GM19043 (cell line): ENCODE measurements at regions not wholly inside any gene's neighbourhood (a gene's known extent, or its start where the extent isn't known, plus 50 kb on each side); places are given as distances from the start of the nearest gene placed in this dataset.
"Not testable (repeated sequence)": the region's sequence is repeated elsewhere in the genome, so short reads cannot be mapped to it uniquely, and the experiment has no call there.

Experiments
- ATAC-seq: cut with Tn5 transposase; IDR thresholded peaks from one replicate; pipeline ENCODE4 v1.9.1; 2021; ENCODE audit warnings: low read depth; ENCODE audit not compliant: unreplicated experiment

DNA sequence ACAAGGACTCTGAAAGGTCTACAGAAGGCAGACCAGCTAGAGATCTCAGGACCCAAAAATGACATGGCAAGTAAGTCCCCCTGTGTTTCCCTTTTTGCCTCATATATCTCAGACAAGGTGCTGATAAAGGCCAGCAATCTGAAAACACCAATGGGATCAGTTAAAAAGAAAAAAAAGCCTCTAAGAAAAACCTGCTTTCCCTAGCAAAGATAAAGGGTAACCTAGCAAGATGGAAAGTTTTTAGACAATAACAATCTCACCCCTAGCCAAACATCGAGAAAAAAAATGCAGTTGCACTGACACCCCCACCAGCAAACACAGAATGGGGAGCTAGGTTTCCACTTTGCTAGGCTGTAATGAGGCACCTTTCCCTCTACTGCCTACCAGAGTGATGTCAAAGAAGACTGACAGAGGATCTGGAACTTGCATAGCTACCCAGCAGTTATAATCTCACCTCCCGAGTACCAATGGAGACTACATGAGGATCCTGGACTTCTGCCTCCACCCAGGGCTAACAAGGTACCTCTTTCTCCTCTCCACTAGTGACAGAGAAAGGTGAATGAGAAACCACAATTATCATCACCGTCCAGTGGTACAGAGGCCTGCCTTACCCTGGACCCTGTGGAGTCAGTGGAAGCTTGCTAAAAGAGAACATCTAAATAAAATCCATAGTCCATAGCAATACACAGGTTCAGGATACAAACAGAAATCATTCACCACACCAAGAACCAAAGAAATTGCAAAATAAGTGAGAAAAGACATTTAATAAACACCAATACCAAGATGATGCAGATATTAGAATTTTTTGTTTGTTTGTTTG, 240.8 kb downstream of the ARHGAP12 start:
- ATAC-seq: no peak

DNA sequence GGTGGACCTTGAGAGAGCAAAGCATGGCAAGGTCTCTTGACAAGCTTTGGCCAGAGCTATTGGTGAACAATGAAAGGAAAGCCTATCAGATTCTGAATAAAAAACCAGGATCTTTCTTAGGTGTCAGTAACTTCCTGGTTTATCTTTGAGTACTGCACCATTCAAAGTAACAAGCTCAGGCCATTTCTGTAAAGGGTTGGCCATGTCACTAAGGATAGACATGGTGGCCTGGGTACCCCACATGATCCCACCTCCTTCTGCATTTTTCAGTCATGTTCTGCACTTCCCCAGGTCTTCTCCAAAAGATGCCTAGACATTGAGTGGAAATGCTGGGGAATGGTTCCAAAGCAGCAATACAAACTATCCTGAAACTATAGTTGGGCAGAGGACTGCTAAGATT, 242.0 kb downstream of the ARHGAP12 start:
- ATAC-seq: no peak

DNA sequence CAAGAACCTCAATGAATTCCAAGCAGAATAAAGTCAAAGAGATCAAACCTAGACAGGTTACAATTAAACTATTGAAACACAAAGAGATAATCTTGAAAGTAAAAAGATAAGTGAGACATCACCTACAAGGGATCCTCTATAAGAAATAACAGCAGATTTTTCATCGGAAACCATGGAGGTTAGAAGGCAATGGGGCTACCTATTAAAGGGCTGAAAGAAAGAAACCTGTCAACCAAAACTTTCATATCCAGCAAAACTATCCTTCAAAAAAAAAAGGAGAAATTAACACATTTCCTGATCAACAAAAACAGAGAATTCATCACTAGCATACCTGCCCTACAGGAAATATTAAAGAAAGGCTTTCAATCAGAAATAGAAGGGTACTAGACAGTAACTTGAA, 244.9 kb downstream of the ARHGAP12 start:
- no peak for ATAC-seq

DNA sequence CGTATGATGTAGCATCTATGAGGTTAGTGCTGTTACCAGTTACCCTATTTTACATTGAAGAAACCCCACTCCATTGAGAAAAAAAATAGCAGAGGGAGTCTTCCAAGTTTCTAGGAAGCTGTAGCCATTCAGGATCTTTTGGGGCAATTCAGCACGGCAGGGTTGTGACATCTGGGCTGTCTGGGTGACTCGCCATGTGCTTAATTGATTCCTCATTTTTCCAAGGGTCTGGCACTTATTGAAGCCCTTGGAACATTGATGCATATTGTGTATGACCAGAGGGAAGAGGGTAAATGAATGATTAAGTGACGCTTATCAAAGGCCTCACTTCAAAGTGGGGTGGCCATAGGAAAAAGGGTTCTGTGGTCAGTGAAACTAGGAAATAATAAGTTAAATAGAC, 248.7 kb downstream of the ARHGAP12 start:
- no peak for ATAC-seq

DNA sequence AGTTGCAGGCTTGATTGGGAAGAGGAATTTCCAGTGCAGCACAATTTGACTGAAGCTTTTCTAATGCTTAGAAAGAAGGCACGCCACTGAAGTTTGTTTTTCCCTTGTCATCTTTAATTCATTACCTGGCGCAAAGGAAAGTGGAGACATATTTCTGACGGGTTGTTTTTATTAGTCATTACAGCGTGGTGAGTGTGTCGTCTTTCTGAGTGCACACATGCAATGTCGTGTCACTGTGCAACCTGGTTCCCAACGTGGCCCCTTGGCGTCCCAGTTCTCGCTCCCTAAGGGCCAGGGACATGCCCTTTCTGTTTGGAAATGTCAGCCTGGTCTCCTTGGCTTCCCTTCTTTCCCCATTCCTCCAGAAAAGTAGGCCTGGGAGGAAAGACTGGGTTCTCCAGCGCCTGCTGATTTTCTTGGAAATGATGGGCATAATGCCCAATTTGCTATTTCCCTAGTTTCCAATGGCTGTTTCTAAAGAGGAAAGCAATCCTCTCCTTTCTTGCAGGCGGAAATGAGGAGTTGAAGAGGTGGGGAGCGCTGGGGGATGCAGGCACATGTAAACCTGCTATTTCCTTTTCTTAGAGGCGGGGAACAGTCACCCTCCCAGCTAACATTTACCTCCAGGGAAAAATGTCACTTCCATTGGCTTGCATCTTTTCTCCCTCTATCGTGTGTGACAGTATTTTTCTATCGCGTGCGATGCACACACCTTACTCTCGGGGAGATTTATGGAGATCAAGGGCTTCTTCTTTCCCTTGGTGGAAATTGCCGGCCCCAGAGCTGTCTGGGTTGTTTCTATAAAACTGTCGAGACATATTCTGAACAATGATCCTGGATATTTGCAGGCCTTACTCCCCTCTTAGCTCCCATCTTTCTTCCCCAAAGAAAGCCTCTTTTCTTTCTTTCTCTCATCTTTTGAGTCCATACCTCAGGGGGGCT, 249.8 kb downstream of the ARHGAP12 start:
- ATAC-seq: no peak

DNA sequence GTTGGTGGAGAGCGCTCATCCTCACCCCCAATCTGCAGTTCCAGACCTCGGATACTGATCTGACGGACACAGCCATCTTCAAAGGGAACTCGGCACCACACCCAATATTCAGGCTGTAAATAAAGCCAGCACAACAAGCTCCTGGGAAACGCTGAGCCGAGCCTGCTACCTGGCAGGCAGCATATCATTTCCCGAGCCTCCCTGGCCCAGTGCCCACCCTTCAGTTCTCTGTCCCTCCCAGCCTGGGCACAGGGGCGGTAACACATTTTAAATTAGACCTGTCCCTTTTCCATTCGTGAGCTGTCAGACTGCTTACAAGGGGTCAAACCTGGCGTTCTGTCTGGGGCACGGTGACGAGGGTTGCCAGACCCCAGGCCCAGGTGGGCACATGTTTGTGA, 250.5 kb downstream of the ARHGAP12 start:
- no peak for ATAC-seq

DNA sequence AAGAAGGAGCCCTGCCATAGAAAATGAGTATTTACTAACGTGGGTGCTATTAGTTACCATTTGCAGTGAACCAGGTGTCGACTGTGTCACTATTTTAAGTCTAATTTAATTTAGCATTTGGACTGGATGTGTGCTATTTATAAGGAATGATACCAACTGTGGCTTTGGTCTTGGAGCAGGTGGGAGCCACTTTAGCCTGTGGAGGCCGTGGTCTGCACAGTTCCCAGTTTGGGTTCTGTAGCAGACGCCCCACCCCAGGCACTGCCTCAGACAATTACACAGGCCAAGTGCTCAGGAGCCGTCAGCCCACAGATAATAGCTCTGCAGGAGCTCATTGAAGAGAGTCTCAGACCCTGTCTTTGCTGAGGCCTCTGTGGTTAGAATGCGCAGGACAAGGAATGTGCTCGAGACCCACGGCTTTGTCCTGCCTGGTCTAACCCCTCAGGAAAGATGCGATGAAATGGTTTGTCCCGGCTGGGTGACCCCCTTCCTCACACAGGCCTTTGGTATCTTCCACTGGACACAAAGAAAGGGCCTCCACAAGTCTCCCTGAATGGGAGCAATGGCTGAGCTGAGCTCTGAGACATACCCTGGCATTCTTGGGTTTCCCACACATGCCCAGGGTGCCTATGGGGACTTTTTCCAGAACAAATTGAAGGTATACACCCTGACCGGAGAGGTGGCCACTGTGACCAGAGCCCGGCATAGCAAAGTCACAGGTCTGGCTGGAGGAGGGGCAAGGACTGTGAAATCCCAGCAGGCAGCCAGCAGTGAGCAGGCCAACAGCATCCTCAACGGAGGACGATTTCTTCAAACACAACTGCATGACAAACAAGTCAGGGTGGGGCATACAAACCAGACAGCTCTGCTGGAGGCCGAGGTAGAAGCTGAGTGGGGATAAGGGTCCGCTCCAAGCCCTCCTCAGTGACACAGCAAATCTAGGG, 251.2 kb downstream of the ARHGAP12 start:
- no peak for ATAC-seq

DNA sequence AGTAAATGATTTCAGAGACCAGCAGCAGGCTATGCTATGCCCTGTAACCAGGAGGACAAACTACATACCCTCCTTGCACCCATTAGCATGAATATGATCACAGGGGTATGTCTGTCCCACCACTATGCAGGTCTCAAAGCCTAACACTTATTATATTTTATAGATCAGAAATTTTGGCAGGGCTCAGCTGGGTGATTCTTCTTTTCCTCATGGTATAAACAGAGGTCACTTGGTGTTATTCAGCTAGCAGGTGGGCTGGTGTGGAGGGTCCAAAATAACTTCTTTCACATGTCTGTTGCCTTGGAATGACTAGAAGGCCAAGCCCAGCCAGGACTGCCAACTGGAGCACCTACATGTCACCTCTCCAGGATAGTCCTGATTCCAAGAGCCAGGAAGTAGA, 252.9 kb downstream of the ARHGAP12 start:
- no peak for ATAC-seq

DNA sequence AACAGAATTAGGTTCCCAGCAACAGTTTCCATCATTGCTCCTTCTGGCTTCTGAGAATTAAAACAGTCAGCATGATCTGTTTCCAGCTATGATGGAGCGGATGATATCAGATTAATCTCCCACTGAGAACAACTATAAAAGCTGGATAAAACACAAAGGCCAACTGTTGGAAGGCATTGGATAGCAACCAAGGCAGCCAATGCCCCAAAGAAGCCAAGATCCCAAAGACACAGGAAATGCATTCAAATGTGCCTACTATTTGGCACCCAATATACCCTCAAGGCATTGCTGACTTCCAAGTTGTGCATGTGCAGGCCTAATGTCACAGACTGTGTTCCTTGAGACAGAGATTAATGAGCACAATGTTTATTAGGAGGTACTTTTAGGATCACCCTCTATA, 259.3 kb downstream of the ARHGAP12 start:
- no peak for ATAC-seq

DNA sequence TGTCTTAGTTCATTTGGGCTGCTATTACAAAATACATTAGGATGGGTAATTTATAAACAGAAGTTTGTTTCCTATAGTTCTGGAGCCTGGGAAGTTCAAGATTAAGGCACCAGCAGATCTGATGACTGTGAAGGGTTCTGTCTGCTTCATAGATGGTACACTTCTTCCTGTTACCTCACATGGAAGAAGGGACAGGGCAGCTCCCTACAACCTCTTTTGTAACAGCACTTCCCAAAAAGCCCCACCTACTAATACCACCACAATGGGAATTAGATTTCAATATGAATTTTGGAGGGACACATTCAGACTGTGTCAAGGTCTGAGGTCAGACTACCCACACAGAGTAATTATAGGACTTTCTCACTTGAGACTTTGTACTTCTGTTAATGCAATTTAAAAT, 260.3 kb downstream of the ARHGAP12 start:
- no peak for ATAC-seq

DNA sequence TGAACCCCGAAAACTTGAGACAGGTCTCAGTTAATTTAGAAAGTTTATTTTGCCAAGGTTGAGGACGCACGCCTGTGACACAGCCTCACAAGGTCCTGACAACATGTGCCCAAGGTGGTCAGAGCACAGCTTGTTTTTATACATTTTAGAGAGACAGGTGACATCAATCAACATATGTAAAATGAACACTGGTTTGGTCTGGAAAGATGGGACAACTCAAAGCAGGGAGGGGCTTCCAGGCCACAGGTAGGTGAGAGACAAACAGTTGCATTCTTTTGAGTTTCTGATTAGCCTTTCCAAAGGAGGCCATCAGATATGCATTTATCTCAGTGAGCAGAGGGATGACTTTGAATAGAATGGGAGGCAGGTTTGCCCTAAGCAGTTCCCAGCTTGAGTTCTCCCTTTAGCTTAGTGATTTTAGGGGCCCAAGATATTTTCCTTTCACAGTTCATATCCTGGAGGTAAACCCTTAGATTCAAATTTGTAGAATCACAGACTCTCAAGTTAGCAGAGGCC, 262.8 kb downstream of the ARHGAP12 start:
- not testable (repeated sequence) for ATAC-seq

DNA sequence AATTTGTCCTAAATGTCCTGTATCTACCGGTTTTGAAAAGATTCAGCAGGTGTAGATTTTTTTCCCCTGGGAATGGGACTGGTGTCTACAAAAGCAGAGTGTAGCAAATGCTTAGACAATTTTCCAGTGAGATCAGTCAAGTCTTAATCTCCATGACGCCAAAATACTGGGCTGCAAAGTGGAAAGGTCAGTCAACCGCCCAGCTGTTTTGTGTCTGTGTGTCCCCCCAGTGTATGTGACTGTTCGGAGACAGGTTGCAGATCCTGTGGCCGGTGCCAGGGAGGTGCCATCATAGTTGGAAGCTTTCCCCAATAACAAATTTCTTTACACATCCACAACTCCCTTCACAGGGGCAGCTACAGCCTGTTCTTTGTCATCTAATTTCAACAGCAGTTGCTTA, 263.8 kb downstream of the ARHGAP12 start:
- ATAC-seq: no peak

DNA sequence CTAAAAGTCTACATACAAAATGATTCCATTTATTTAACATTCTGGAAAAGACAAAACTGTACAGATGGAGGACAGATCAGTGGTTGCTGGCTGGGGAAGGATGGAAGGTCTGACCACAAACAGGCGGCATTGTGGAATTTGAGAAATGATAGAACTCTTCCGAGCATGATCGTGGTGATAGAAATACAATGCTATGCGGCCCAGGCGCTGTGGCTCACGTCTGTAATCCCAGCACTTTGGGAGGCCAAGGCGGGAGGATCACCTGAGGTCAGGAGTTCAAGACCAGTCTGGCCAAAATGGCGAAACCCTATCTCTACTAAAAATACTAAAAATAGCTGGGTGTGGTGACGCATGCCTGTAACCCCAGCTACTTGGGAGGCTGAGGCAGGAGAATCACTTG, 264.6 kb downstream of the ARHGAP12 start:
- ATAC-seq: not testable (repeated sequence)

DNA sequence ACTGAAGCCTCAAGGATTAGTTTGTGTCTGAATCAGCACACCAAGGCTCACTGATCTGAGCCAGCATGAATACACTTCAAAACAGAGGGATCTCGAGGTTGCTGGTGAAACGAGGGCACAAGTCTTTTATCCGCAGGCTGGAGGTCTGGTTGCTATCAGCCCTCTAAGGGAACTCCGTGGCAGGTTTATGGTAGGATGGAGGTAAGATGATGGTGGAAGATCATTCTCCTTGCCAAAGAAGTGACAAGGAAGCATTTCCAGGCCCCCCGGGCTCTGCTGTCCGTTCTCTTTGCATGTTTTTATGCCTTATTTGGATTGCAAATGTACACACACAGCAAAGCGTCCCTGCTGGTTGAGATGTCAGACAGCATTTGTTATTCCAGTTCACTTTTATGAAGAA, 268.3 kb downstream of the ARHGAP12 start:
- no peak for ATAC-seq

DNA sequence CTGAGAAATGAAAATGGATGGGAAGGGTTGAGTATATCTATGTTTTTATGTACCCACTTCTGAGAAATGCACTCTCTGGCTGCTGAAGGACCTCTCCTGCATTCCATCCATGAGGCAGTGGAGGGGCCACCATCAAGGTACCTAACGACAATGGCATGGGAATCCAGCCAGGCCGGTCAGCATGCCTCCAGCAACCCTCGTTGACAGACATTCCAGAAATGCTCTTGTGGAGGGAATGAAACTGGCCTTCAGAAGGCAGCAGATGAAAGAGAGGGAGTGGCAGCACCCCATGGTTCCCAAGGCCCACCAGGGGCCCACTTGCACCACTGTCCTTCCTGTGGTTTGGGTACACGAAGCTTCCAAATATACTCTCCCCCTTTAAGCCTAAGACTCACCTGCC, 269.0 kb downstream of the ARHGAP12 start:
- no peak for ATAC-seq

DNA sequence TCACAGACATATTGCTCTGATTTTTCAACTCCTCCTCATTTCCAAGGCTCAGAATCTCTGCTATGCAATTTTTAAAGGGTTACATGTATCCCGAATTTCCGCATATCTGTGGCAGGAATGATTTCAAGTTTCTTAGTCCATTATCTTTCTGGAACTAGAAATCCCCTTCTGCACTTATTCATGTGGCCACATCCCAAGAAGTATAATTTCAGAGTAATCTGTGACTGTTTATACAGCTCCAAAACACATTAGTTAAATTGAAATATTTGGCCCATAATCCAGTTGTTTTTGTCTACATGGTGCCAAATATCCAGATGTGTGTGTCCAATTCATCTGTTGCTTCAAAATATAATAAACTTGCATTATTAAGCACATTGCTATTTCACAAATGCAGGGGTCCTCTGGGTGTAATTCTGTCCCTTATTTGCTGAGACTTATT, 271.2 kb downstream of the ARHGAP12 start:
- no peak for ATAC-seq

DNA sequence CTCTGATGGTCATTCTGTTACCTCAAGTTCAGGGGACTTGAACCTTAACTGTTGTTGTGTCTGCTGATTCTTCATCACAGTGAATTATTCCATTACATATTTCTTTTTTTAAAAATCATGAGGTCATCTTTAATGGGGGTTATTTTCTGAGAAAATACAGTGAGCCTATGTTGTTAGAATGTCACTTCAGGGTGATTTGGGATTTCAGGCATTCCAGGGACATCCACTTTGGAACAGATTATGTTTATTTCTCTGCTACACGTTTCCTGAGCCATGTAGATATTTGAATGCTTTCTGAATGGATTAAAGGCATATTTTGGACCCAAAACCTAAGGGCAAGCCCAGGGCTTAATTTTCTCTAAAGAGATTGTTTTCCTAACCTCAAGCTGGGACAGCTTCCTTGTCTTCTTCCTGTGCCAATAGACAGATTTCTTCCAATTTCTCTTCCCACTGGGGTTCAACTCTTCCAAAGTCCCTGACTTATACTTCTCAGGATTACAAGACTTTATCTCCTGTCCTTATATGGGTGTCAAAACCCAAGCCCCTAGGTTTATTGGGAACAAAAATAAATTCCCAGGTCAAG, 271.7 kb downstream of the ARHGAP12 start:
- no peak for ATAC-seq

DNA sequence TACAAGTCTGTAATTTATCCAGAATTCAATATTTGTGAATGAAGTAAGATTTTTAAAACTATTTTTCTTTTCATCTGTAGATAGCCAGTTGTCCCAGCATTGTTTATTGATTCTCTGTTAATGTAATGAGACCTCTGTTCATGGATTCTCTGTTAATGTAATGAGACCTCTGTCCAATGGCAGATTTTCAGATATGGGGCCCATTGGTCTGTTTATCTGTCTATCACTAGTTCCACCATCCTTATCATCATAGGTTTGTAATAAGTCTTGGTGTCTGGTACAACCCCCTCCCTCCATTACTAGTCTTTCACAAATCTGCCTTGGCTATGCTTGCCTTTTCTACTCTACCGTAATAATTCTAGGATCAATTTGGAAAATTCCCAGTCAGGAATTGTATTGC, 276.6 kb downstream of the ARHGAP12 start:
- ATAC-seq: no peak

DNA sequence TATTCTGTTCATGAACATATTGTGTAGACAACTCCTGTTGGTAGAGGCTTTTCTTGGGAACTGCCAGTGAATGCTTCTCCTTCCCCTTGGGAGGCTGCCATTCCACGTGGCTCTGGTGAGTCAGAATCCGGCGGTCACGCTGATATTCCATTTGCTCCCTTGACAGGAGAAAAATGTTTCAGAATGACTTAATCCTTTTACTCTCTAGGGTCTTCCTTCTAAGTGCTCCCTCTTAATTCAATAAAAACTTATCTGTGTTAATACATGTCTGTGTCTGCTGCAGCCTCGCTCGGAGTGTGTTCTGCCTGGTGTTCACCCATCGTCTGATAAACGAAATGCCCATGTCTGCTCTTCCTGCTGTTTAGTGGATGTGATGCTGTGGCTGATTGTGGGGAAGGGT, 278.6 kb downstream of the ARHGAP12 start:
- no peak for ATAC-seq

DNA sequence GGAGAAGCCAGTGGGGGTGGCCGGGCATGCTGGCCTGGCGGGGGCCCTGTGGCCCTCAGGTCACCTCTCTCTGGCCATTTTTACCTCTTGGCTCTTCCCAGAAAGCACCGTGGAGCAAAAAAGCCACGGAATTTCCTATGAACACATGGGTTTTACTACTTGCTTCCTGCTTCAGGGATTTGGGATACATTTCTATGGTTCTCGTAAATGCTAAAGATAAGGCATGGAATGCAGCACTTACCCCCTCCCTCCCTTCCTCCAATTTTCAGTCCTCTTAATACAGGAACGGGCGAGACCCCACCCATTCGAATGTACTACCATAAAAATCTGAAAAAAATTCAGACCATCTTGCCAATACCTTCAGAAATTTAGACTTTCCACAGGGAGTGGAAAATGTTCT, 279.7 kb downstream of the ARHGAP12 start:
- no peak for ATAC-seq
